Neural cell (in vitro differentiated cells): ENCODE measurements at regions not wholly inside any gene's neighbourhood (a gene's known extent, or its start where the extent isn't known, plus 50 kb on each side); places are given as distances from the start of the nearest gene placed in this dataset.

ENCODE experiments used
- H2AFZ ChIP-seq: fragments of 200-600, 300-800 bp; sonication (generic), shearing (Covaris generic); 2 replicates; pipeline ENCODE4 v1.6.0; 2014; ENCODE audit warnings: low read depth, mild to moderate bottlenecking, antibody characterized with exemption, low read length, moderate library complexity
- H3F3A ChIP-seq: fragments of 200-600 bp; shearing (Covaris generic); 2 replicates; pipeline ENCODE4 v1.6.1; 2016; ENCODE audit warnings: mild to moderate bottlenecking, moderate library complexity, mixed read lengths, antibody characterized with exemption, low read length; ENCODE audit not compliant: insufficient read depth, poor library complexity, severe bottlenecking
- H3K27ac ChIP-seq: fragments of 200-600, 300-800 bp; sonication (generic), shearing (Covaris generic); 2 replicates; pipeline ENCODE4 v1.5.1; 2014; ENCODE audit warnings: mild to moderate bottlenecking, low read length, moderate library complexity
- H3K27me3 ChIP-seq: fragments of 300-800, 200-600 bp; sonication (generic), shearing (Covaris generic); 2 replicates; pipeline ENCODE4 v1.6.0; 2014; ENCODE audit warnings: mild to moderate bottlenecking, low read depth, low read length, moderate library complexity; ENCODE audit not compliant: insufficient read depth
- H3K36me3 ChIP-seq: fragments of 300-800, 200-600 bp; sonication (generic), shearing (Covaris generic); 2 replicates; pipeline ENCODE4 v1.5.1; 2014; ENCODE audit warnings: mild to moderate bottlenecking, antibody characterized with exemption, low read length, moderate library complexity; ENCODE audit not compliant: insufficient read depth
- H3K4me2 ChIP-seq: fragments of 300-800, 200-600 bp; sonication (generic), shearing (Covaris generic); 2 replicates; pipeline ENCODE4 v1.6.0; 2014; ENCODE audit warnings: mild to moderate bottlenecking, low read length
- H3K4me3 ChIP-seq: fragments of 300-800, 200-600 bp; sonication (generic), shearing (Covaris generic); 2 replicates; pipeline ENCODE4 v1.5.1; 2014; ENCODE audit warnings: mild to moderate bottlenecking, low read length, moderate library complexity
- H3K79me2 ChIP-seq: fragments of 200-600 bp; shearing (Covaris generic); replicated peaks from 2 replicates; pipeline ENCODE4 v1.6.0; 2014; ENCODE audit warnings: mild to moderate bottlenecking, low read length, moderate library complexity; ENCODE audit not compliant: insufficient read depth
- H3K9ac ChIP-seq: fragments of 300-800, 200-600 bp; sonication (generic), shearing (Covaris generic); 2 replicates; pipeline ENCODE4 v1.6.1; 2016; ENCODE audit warnings: mild to moderate bottlenecking, low read length, mixed read lengths
- H3K9me2 ChIP-seq: fragments of 200-600 bp; shearing (Covaris generic); 2 replicates; pipeline ENCODE4 v1.6.1; 2016; ENCODE audit warnings: mild to moderate bottlenecking, low read length, mixed read lengths; ENCODE audit not compliant: insufficient read depth
- H3K9me3 ChIP-seq: fragments of 200-600, 300-800 bp; sonication (generic), shearing (Covaris generic); 2 replicates; pipeline ENCODE4 v1.6.1; 2016; ENCODE audit warnings: mild to moderate bottlenecking, mixed run types, low read length, moderate library complexity, mixed read lengths
- H4K20me1 ChIP-seq: fragments of 200-600 bp; shearing (Covaris generic); 2 replicates; pipeline ENCODE4 v1.6.1; 2016; ENCODE audit warnings: mild to moderate bottlenecking, mixed run types; ENCODE audit not compliant: insufficient read depth
- EP300 ChIP-seq: fragments of 450-650 bp; conservative IDR thresholded peaks from 2 replicates; pipeline ENCODE4 v1.6.1; 2014; ENCODE audit warnings: antibody characterized with exemption, mild to moderate bottlenecking, moderate library complexity; ENCODE audit not compliant: poor library complexity, severe bottlenecking
- EZH2 ChIP-seq: fragments of 200-600, 300-800 bp; shearing (Covaris generic), sonication (generic); IDR thresholded peaks from 2 replicates; pipeline ENCODE4 v1.6.1; 2014; ENCODE audit warnings: antibody characterized with exemption, low read length, borderline replicate concordance, mild to moderate bottlenecking; ENCODE audit not compliant: insufficient read depth, poor library complexity, severe bottlenecking
- MXI1 ChIP-seq: fragments of 450-650 bp; conservative IDR thresholded peaks from 2 replicates; pipeline ENCODE4 v1.6.1; 2014; ENCODE audit warnings: antibody characterized with exemption, mild to moderate bottlenecking; ENCODE audit not compliant: poor library complexity, severe bottlenecking
- POLR2AphosphoS5 ChIP-seq: IDR thresholded peaks from 2 replicates; pipeline ENCODE4 v1.6.1; 2012
- RAD21 ChIP-seq: fragments of 450-650 bp; conservative IDR thresholded peaks from 2 replicates; pipeline ENCODE4 v1.6.1; 2014; ENCODE audit warnings: antibody characterized with exemption, mild to moderate bottlenecking, moderate library complexity
- SMC3 ChIP-seq: fragments of 450-650 bp; conservative IDR thresholded peaks from 2 replicates; pipeline ENCODE4 v1.6.1; 2014; ENCODE audit warnings: antibody characterized with exemption, mild to moderate bottlenecking, moderate library complexity; ENCODE audit not compliant: poor library complexity
- TAF1 ChIP-seq: IDR thresholded peaks from 2 replicates; pipeline ENCODE4 v1.6.1; 2012; ENCODE audit warnings: low read depth
- TF ChIP-seq, protein P1 (sequence below): IDR thresholded peaks from 2 replicates; pipeline ENCODE4 v1.6.1; 2012; ENCODE audit warnings: borderline replicate concordance
- TF ChIP-seq, protein P2 (sequence below): fragments of 450-650 bp; IDR thresholded peaks from 2 replicates; pipeline ENCODE4 v1.5.1; 2014; ENCODE audit warnings: antibody characterized with exemption, mild to moderate bottlenecking, moderate library complexity; ENCODE audit not compliant: poor library complexity, severe bottlenecking

DNA sequence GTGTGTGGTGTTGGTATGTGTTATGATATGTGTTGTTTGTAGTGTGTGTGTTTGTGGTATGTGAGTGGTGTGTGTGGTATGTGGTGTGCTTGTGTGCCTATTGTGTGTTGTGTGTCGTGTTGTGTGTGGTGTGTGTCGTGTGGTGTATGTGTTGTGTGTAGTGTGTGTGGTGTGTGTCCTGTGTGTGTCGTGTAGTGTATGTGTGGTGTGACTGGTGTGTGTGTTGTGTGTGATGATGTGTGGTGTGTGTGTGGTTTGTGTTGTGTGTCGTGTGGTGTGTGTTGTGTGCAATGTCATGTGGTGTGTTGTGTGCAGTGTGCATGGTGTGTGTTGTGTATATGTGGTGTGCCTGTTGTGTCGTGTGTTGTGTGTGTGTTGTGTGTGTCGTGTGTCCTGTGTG lies 144.6 kb downstream of the DNAJB6 start:
- no peaks in the 10 kb centered on the region for H3K9me3 ChIP-seq
- no peaks in the 10 kb centered on the region for H4K20me1 ChIP-seq
- no peaks in the 10 kb centered on the region for H3K79me2 ChIP-seq
- no peak overlapping the region for H2AFZ ChIP-seq
- no peak overlapping the region for H3K9ac ChIP-seq
- no peaks in the 10 kb centered on the region for H3K27me3 ChIP-seq
- no peak overlapping the region for H3K27ac ChIP-seq
- H3F3A ChIP-seq: no peaks in the 10 kb centered on the region
- no peak overlapping the region for H3K4me2 ChIP-seq
- no peak for TF ChIP-seq SMC3
- no peak overlapping the region for H3K4me3 ChIP-seq
- H3K9me2 ChIP-seq: no peaks in the 10 kb centered on the region
- no peaks in the 10 kb centered on the region for H3K36me3 ChIP-seq

DNA sequence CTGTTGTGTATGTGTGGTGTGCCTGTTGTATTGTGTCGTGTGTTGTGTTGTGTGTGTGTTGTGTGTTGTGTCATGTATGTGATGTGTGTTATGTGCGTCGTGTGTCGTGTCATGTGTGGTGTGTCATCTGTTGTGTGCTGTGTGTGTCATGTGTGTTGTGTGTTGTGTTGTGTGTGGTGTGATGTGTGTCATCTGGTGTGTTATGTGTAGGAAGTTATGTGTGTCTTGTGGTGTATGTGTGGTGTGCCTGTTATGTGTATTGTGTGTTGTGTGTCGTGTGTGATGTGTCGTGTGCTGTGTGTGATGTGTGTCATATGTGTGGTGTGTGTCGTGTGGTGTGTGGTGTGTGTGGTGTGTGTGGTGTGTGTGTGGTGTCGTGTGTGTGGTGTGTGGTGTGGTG lies 145.2 kb downstream of the DNAJB6 start:
- Histone ChIP-seq H3K27ac (no peak overlapping the region), H3K9me3 (no peaks in the 10 kb centered on the region), H3K4me2 (no peak overlapping the region), H3F3A (peaks cover 1% of the 10 kb centered on the region), H3K4me3 (no peak overlapping the region), H3K27me3 (no peaks in the 10 kb centered on the region), H4K20me1 (no peaks in the 10 kb centered on the region), H3K9ac (no peak overlapping the region), H2AFZ (no peak overlapping the region), H3K36me3 (no peaks in the 10 kb centered on the region), H3K9me2 (no peaks in the 10 kb centered on the region), H3K79me2 (no peaks in the 10 kb centered on the region)
- no peak for TF ChIP-seq SMC3
- TF ChIP-seq, protein P1, sequence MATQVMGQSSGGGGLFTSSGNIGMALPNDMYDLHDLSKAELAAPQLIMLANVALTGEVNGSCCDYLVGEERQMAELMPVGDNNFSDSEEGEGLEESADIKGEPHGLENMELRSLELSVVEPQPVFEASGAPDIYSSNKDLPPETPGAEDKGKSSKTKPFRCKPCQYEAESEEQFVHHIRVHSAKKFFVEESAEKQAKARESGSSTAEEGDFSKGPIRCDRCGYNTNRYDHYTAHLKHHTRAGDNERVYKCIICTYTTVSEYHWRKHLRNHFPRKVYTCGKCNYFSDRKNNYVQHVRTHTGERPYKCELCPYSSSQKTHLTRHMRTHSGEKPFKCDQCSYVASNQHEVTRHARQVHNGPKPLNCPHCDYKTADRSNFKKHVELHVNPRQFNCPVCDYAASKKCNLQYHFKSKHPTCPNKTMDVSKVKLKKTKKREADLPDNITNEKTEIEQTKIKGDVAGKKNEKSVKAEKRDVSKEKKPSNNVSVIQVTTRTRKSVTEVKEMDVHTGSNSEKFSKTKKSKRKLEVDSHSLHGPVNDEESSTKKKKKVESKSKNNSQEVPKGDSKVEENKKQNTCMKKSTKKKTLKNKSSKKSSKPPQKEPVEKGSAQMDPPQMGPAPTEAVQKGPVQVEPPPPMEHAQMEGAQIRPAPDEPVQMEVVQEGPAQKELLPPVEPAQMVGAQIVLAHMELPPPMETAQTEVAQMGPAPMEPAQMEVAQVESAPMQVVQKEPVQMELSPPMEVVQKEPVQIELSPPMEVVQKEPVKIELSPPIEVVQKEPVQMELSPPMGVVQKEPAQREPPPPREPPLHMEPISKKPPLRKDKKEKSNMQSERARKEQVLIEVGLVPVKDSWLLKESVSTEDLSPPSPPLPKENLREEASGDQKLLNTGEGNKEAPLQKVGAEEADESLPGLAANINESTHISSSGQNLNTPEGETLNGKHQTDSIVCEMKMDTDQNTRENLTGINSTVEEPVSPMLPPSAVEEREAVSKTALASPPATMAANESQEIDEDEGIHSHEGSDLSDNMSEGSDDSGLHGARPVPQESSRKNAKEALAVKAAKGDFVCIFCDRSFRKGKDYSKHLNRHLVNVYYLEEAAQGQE: no peak
- TF ChIP-seq RAD21: no peak
- TF ChIP-seq EZH2: no peak
- no peak for TF ChIP-seq EP300
- no peak for TF ChIP-seq POLR2AphosphoS5
- no peak for TF ChIP-seq TAF1
- no peak for TF ChIP-seq MXI1
- TF ChIP-seq, protein P2, sequence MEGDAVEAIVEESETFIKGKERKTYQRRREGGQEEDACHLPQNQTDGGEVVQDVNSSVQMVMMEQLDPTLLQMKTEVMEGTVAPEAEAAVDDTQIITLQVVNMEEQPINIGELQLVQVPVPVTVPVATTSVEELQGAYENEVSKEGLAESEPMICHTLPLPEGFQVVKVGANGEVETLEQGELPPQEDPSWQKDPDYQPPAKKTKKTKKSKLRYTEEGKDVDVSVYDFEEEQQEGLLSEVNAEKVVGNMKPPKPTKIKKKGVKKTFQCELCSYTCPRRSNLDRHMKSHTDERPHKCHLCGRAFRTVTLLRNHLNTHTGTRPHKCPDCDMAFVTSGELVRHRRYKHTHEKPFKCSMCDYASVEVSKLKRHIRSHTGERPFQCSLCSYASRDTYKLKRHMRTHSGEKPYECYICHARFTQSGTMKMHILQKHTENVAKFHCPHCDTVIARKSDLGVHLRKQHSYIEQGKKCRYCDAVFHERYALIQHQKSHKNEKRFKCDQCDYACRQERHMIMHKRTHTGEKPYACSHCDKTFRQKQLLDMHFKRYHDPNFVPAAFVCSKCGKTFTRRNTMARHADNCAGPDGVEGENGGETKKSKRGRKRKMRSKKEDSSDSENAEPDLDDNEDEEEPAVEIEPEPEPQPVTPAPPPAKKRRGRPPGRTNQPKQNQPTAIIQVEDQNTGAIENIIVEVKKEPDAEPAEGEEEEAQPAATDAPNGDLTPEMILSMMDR: no peak

DNA sequence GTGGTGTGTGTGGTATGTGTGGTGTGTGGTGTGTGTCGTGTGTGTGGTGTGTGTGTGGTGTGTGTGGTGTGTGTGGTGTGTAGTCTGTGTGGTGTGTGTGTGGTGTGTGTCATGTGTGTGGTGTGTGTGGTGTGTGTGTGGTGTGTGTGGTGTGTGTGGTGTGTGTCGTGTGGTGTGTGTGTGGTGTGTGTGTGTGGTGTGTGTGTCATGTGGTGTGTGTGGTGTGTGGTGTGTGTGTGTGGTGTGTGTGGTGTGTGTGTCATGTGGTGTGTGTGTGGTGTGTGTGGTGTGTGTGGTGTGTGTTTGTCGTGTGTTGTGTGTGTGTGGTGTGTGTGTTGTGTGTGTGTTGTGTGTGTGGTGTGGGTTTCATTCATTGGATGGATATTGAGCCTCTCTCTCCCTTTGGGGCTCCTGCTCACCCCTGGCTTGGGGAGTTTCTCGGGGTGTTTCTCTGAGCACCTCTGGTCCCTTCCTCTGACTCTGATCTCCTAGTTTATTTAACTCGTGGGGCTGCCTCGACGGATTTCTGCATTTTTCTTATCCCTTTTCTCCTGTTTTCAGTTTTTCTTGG lies 145.8 kb downstream of the DNAJB6 start:
- no peaks in the 10 kb centered on the region for H3K27me3 ChIP-seq

More for the DNA sequence above, 145.8 kb downstream of the DNAJB6 start:
- Histone ChIP-seq H3K9ac (no peak overlapping the region), H3K9me3 (no peaks in the 10 kb centered on the region), H3K27ac (no peak overlapping the region), H2AFZ (no peak overlapping the region), H4K20me1 (no peaks in the 10 kb centered on the region), H3K36me3 (no peaks in the 10 kb centered on the region), H3K79me2 (no peaks in the 10 kb centered on the region), H3K9me2 (no peaks in the 10 kb centered on the region), H3K4me2 (no peak overlapping the region), H3K4me3 (no peak overlapping the region), H3F3A (peaks cover 3% of the 10 kb centered on the region)
- no peak for TF ChIP-seq TAF1
- TF ChIP-seq, protein P1: no peak
- no peak for TF ChIP-seq EZH2
- no peak for TF ChIP-seq EP300
- TF ChIP-seq POLR2AphosphoS5: no peak
- no peak for TF ChIP-seq MXI1
